Progenitor cell of endocrine pancreas (in vitro differentiated cells): ENCODE measurements at regions not wholly inside any gene's neighbourhood (a gene's known extent, or its start where the extent isn't known, plus 50 kb on each side); places are given as distances from the start of the nearest gene placed in this dataset.

Experiments
- DNase-seq: peaks from one replicate; pipeline ENCODE4 v3.0.0; 2021; ENCODE audit warnings: low spot score; ENCODE audit not compliant: unreplicated experiment
- H3K27ac Mint-ChIP-seq: 2 replicates; pipeline ENCODE4 v1.8.0; 2021; ENCODE audit warnings: mild to moderate bottlenecking, moderate library complexity, mixed read lengths
- H3K27me3 Mint-ChIP-seq: 2 replicates; pipeline ENCODE4 v1.8.0; 2021; ENCODE audit warnings: mixed read lengths
- H3K36me3 Mint-ChIP-seq: 2 replicates; pipeline ENCODE4 v1.8.0; 2022; ENCODE audit warnings: mixed read lengths; ENCODE audit not compliant: insufficient read depth
- H3K4me1 Mint-ChIP-seq: 2 replicates; pipeline ENCODE4 v1.8.0; 2021; ENCODE audit warnings: low read depth, mixed read lengths
- H3K4me3 Mint-ChIP-seq: 2 replicates; pipeline ENCODE4 v1.8.0; 2021; ENCODE audit warnings: low read depth, mild to moderate bottlenecking, moderate library complexity, mixed read lengths
- H3K9me3 Mint-ChIP-seq: 2 replicates; pipeline ENCODE4 v1.8.0; 2021; ENCODE audit warnings: low read depth, mixed read lengths
- CTCF ChIP-seq: fragments of 200-600 bp; sonication (generic); IDR thresholded peaks from one replicate; pipeline ENCODE4 v1.5.0; 2021; ENCODE audit warnings: antibody characterized with exemption, mild to moderate bottlenecking; ENCODE audit not compliant: unreplicated experiment

DNA sequence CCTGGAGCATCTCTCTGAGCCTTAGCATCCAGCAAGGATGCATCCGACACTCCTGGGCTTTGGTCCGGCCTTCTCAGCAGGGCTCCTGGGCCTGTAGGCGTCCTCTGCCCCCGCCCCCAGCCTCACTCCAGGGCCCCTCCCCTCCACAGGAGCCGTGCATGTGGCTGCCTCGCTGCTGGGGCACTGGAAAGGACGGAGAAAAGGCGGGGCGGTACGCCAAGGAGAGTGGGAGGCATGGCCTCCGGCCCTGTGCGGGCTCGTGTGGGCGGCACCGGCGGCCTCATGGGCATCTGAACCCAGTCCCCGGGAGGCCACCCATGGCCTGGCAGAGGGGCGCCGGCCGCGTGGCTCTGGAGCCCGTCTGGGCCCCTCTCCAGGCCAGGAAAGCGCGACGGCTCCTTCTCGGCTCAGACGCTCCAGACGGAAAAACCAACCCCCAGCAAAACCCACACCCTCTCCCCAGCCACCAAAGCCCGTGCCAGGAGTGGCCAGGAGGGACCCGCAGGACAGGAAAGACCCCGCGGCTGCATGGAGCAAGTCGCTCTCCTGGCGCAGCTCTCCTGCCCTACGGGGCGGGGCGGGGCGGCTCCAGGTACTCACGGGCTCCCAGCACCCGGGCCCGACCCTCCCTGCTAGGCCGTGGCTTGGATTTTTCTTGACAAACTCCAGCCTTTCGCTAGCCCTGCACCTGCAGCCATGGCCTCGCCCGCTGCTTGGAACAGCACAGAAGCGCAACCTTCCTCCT is 419.9 kb downstream of the QKI start:
- Mint-ChIP-seq H3K27ac (no peak overlapping the region), H3K36me3 (no peaks in the 10 kb centered on the region), H3K4me3 (no peak overlapping the region), H3K27me3 (peaks cover 2% of the 10 kb centered on the region), H3K9me3 (peaks cover 3% of the 10 kb centered on the region), H3K4me1 (no peaks in the 10 kb centered on the region)
- no peak for DNase-seq
- no peak for TF ChIP-seq CTCF

GRCh38 chr6:163831736-163832135 is 417.2 kb downstream of the QKI start:
- peaks cover 3% of the 10 kb centered on the region for H3K27me3 Mint-ChIP-seq
- peaks cover 2% of the 10 kb centered on the region for H3K4me1 Mint-ChIP-seq
- H3K36me3 Mint-ChIP-seq = no peaks in the 10 kb centered on the region
- H3K27ac Mint-ChIP-seq = no peak overlapping the region
- H3K9me3 Mint-ChIP-seq = peaks cover 3% of the 10 kb centered on the region
- H3K4me3 Mint-ChIP-seq = no peak overlapping the region
- DNase-seq = no peak
- no peak for TF ChIP-seq CTCF

DNA sequence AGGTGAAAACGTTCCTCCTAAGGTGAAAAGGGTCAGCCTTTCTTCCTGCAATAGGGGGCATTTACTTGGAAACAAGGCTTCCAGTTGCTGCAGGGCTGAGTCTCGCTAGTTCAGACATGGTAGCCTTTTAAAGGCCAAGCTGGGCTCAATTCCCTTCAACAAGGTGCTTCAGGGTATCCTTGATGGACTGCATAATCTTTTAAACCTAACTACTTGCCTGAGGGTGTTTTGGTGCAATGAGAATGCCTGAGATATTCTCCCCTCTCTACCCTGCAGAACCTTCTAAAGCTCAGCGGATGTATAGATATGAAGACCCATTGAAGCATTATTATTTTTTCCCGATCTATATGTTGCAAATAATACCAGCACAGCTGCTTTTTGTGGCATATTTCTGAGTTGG is 416.1 kb downstream of the QKI start:
- no peaks in the 10 kb centered on the region for H3K36me3 Mint-ChIP-seq
- H3K4me3 Mint-ChIP-seq = no peak overlapping the region
- peaks cover 2% of the 10 kb centered on the region for H3K4me1 Mint-ChIP-seq
- TF ChIP-seq CTCF = no peak
- H3K27me3 Mint-ChIP-seq = peaks cover 8% of the 10 kb centered on the region
- DNase-seq = no peak
- peaks cover 3% of the 10 kb centered on the region for H3K9me3 Mint-ChIP-seq
- no peak overlapping the region for H3K27ac Mint-ChIP-seq

DNA sequence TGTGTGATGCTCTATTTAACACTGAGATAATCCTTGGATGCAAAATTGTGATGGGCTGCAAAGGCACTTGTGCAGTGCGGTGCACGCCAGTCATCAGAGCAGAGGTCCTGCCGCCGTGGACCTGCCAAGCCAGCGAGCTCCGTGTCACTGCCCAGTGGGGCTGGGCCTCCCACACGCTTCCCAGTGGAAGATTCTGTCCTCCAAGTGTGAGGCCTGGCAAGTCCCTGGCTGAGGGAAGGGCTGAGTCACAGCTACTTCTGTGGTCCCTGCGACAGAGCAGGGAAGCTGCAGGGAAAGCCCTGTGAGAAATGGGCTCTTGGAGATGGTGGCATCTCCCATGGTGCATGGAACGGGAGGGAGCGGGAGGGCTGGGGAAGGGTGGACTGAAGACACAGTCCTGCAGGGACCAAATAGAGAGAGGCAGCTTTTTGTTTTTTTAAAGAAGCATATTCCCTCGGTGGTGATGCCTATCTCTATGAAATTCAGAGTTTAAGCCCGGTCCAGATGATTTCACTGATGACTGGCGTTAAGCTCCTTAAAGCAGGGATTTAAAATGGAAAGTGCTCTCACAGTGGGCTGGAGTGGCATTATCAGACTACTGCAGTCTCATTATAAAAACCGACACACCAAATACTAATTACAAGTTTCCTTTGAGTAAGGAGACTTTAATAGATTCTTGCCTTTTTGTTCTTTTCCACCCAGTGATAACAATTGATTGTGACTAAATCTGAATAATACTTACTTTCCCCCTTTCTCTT is 413.7 kb downstream of the QKI start:
- peaks cover 8% of the 10 kb centered on the region for H3K27me3 Mint-ChIP-seq
- no peaks in the 10 kb centered on the region for H3K36me3 Mint-ChIP-seq
- peaks cover 2% of the 10 kb centered on the region for H3K4me1 Mint-ChIP-seq
- no peak for DNase-seq
- TF ChIP-seq CTCF = no peak
- no peaks in the 10 kb centered on the region for H3K9me3 Mint-ChIP-seq
- no peak overlapping the region for H3K27ac Mint-ChIP-seq
- H3K4me3 Mint-ChIP-seq = no peak overlapping the region

DNA sequence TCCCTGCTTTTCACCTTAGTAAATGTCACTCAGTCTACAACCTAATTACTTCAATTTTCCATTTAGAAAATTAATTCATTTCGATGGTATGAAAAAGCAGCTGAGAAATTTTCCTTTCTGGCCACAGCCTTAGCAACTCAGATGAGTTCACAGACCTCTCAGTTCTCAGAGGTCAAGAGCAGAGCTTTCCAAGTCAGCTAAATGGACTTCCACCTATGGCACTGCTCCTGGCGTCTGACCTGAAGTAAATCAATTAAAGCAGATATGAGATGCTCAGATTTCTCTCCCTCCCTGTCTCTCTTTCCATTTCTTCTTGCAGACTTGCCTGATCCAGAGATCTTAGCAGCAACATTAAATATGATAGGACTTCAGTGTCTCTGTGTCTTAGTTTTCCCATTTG is 412.6 kb downstream of the QKI start:
- H3K27me3 Mint-ChIP-seq = peaks cover 8% of the 10 kb centered on the region
- TF ChIP-seq CTCF = no peak
- no peaks in the 10 kb centered on the region for H3K9me3 Mint-ChIP-seq

More for the DNA sequence above, 412.6 kb downstream of the QKI start:
- Mint-ChIP-seq H3K4me3 (no peak overlapping the region), H3K36me3 (no peaks in the 10 kb centered on the region), H3K4me1 (peaks cover 2% of the 10 kb centered on the region), H3K27ac (no peak overlapping the region)
- no peak for DNase-seq
